H9 (cell line): ENCODE measurements at regions not wholly inside any gene's neighbourhood (a gene's known extent, or its start where the extent isn't known, plus 50 kb on each side); places are given as distances from the start of the nearest gene placed in this dataset.

Experiments
- DNase-seq: peaks from one replicate; pipeline ENCODE4 v3.0.0-alpha.2; 2017
- H2AFZ ChIP-seq: one replicate; pipeline ENCODE4 v1.6.1; 2013; ENCODE audit warnings: mild to moderate bottlenecking, low read length, control low read depth, moderate library complexity
- H2AK5ac ChIP-seq: 2 replicates; pipeline ENCODE4 v1.6.1; 2013; ENCODE audit warnings: low read length, control low read depth, mixed read lengths; ENCODE audit not compliant: insufficient read length
- H2BK120ac ChIP-seq: one replicate; pipeline ENCODE4 v1.6.1; 2013; ENCODE audit warnings: low read depth, mild to moderate bottlenecking, low read length, control low read depth, inconsistent platforms; ENCODE audit not compliant: poor library complexity, severe bottlenecking
- H2BK12ac ChIP-seq: 2 replicates; pipeline ENCODE4 v1.6.1; 2013; ENCODE audit warnings: low read length, control low read depth, mixed read lengths, low read depth; ENCODE audit not compliant: insufficient read length
- H2BK15ac ChIP-seq: 2 replicates; pipeline ENCODE4 v1.6.1; 2013; ENCODE audit warnings: low read depth, low read length, control low read depth
- H2BK20ac ChIP-seq: one replicate; pipeline ENCODE4 v1.6.1; 2013; ENCODE audit warnings: low read depth, mild to moderate bottlenecking, low read length, control low read depth, inconsistent platforms; ENCODE audit not compliant: poor library complexity, severe bottlenecking
- H2BK5ac ChIP-seq: 2 replicates; pipeline ENCODE4 v1.6.1; 2013; ENCODE audit warnings: low read length, control low read depth, mixed read lengths; ENCODE audit not compliant: insufficient read length
- H3K14ac ChIP-seq: 2 replicates; pipeline ENCODE4 v1.6.1; 2013; ENCODE audit warnings: low read length, control low read depth; ENCODE audit not compliant: insufficient read depth
- H3K18ac ChIP-seq: 2 replicates; pipeline ENCODE4 v1.6.1; 2013; ENCODE audit warnings: low read depth, mild to moderate bottlenecking, mixed read lengths, low read length, control low read depth; ENCODE audit not compliant: insufficient read length
- H3K23ac ChIP-seq: 2 replicates; pipeline ENCODE4 v1.6.1; 2013; ENCODE audit warnings: low read length, control low read depth, mixed read lengths, low read depth; ENCODE audit not compliant: insufficient read length
- H3K23me2 ChIP-seq: 2 replicates; pipeline ENCODE4 v1.6.1; 2013; ENCODE audit warnings: low read depth, mild to moderate bottlenecking, mixed read lengths, low read length, control low read depth; ENCODE audit not compliant: insufficient read length, poor library complexity, severe bottlenecking
- H3K27ac ChIP-seq: 2 replicates; pipeline ENCODE4 v1.5.1; 2013; ENCODE audit warnings: low read length, control low read depth, mixed read lengths, low read depth; ENCODE audit not compliant: insufficient read length
- H3K27me3 ChIP-seq: 2 replicates; pipeline ENCODE4 v1.6.1; 2013; ENCODE audit warnings: low read length, control low read depth, inconsistent platforms; ENCODE audit not compliant: insufficient read depth
- H3K4ac ChIP-seq: 2 replicates; pipeline ENCODE4 v1.6.1; 2013; ENCODE audit warnings: low read depth, mild to moderate bottlenecking, control low read depth, inconsistent platforms, low read length, moderate library complexity
- H3K4me1 ChIP-seq: 2 replicates; pipeline ENCODE4 v1.6.1; 2013; ENCODE audit warnings: low read length, control low read depth, inconsistent platforms; ENCODE audit not compliant: insufficient read depth
- H3K4me2 ChIP-seq: 2 replicates; pipeline ENCODE4 v1.6.1; 2013; ENCODE audit warnings: low read length, control low read depth, mixed read lengths; ENCODE audit not compliant: insufficient read length, insufficient read depth
- H3K56ac ChIP-seq: 2 replicates; pipeline ENCODE4 v1.6.1; 2013; ENCODE audit warnings: low read depth, mild to moderate bottlenecking, mixed read lengths, low read length, control low read depth; ENCODE audit not compliant: insufficient read length
- H3K79me1 ChIP-seq: 2 replicates; pipeline ENCODE4 v1.6.1; 2013; ENCODE audit warnings: low read depth, mild to moderate bottlenecking, moderate library complexity, low read length, control low read depth, inconsistent platforms; ENCODE audit not compliant: insufficient read depth, poor library complexity, severe bottlenecking
- H3K79me2 ChIP-seq: 2 replicates; pipeline ENCODE4 v1.6.1; 2013; ENCODE audit warnings: low read length, control low read depth, inconsistent platforms; ENCODE audit not compliant: insufficient read depth
- H3K9ac ChIP-seq: 2 replicates; pipeline ENCODE4 v1.6.1; 2013; ENCODE audit warnings: low read length, control low read depth, mixed read lengths; ENCODE audit not compliant: insufficient read length; ENCODE audit errors: extremely low read depth
- H3K9me3 ChIP-seq: one replicate; pipeline ENCODE4 v1.6.1; 2013; ENCODE audit warnings: low read depth, low read length, inconsistent platforms; ENCODE audit not compliant: control insufficient read depth
- H3T11ph ChIP-seq: one replicate; pipeline ENCODE4 v1.6.1; 2013; ENCODE audit warnings: mild to moderate bottlenecking, low read length, control low read depth, inconsistent platforms
- H4K20me1 ChIP-seq: one replicate; pipeline ENCODE4 v1.6.1; 2013; ENCODE audit not compliant: control insufficient read depth, insufficient read length, insufficient read depth
- H4K5ac ChIP-seq: 2 replicates; pipeline ENCODE4 v1.6.1; 2013; ENCODE audit warnings: low read depth, mild to moderate bottlenecking, mixed read lengths, low read length, control low read depth; ENCODE audit not compliant: insufficient read length
- H4K8ac ChIP-seq: replicated peaks from 2 replicates; pipeline ENCODE4 v1.6.1; 2013; ENCODE audit warnings: low read length, control low read depth, mixed read lengths, low read depth; ENCODE audit not compliant: insufficient read length
- H4K91ac ChIP-seq: 2 replicates; pipeline ENCODE4 v1.6.1; 2013; ENCODE audit warnings: low read depth, mild to moderate bottlenecking, moderate library complexity, mixed read lengths, low read length, control low read depth; ENCODE audit not compliant: insufficient read length
- H3K27ac Mint-ChIP-seq, 3 experiments: 2 replicates in 2 of 3; 3 replicates in 1 of 3; pipeline ENCODE4 v1.8.0; 2020 to 2021; ENCODE audit warnings: mixed read lengths in 3 of 3, mild to moderate bottlenecking in 1 of 3, moderate library complexity in 1 of 3
- H3K27me3 Mint-ChIP-seq: 2 replicates; pipeline ENCODE4 v1.8.0; 2021; ENCODE audit warnings: low read depth, mild to moderate bottlenecking, moderate library complexity, mixed read lengths
- H3K36me3 Mint-ChIP-seq, 3 experiments: 2 replicates in 2 of 3; 3 replicates in 1 of 3; pipeline ENCODE4 v1.8.0; 2020 to 2021; ENCODE audit warnings: low read depth in 3 of 3, mixed read lengths in 3 of 3; ENCODE audit not compliant: insufficient read depth in 1 of 3
- H3K4me1 Mint-ChIP-seq, 2 experiments: 2 replicates each; pipeline ENCODE4 v1.8.0; 2020; ENCODE audit warnings: mixed read lengths in 2 of 2
- H3K4me3 Mint-ChIP-seq, 2 experiments: 2 replicates in 1 of 2; 3 replicates in 1 of 2; pipeline ENCODE4 v1.8.0; 2020 to 2021; ENCODE audit warnings: mild to moderate bottlenecking in 2 of 2, mixed read lengths in 2 of 2, moderate library complexity in 1 of 2
- H3K9me3 Mint-ChIP-seq, 2 experiments: 2 replicates in 1 of 2; 3 replicates in 1 of 2; pipeline ENCODE4 v1.8.0; 2020; ENCODE audit warnings: mild to moderate bottlenecking in 2 of 2, mixed read lengths in 2 of 2, moderate library complexity in 1 of 2
- WGBS: extraction: QIAGEN DNeasy Blood & Tissue Kit; methylation state at CpG from one replicate; pipeline ENCODE4 v1.1.7; 2013; ENCODE audit warnings: missing lambda C conversion rate, low lambda C conversion rate, mixed read lengths; ENCODE audit not compliant: insufficient read length; ENCODE audit errors: extremely low coverage; 5-methylcytosine and 5-hydroxymethylcytosine counted together
- TF ChIP-seq, protein P1 (sequence below): fragments of 200-600 bp; sonication (generic); conservative IDR thresholded peaks from 3 replicates; pipeline ENCODE4 v1.8.0; 2021; ENCODE audit warnings: antibody characterized with exemption, mild to moderate bottlenecking

DNA sequence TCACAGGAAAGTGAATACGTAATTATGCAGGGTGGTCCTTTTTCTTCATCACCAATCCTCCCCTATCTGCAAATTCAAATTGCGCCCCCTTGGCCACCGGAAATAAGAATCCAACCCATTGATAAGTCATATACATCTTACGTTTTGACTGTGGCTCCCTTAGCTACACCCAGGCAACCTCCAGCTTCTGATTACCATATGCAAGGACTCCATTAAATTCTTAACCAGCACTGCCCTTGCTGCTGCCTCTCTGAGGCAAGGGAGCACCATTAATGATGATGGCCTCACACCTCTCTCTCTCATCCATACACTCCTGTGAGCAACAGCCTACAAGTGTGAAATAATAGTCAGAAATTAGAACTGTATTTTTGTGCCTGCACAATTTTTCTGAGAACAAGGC lies 106.0 kb upstream of the NOCT start:
- H4K5ac ChIP-seq = no peak overlapping the region
- H3K4me1 ChIP-seq = peaks cover 6% of the 10 kb centered on the region
- no peak overlapping the region for H3T11ph ChIP-seq
- no peak for DNase-seq
- H3K56ac ChIP-seq = no peak overlapping the region
- no peaks in the 10 kb centered on the region; the same call in 1 of the 2 replicates for H3K27me3 Mint-ChIP-seq
- no peaks in the 10 kb centered on the region for H3K9me3 ChIP-seq
- H3K4ac ChIP-seq = no peak overlapping the region
- H3K4me1 Mint-ChIP-seq = peaks cover 20% of the 10 kb centered on the region in 2 experiments
- no peaks in the 10 kb centered on the region for H4K20me1 ChIP-seq
- no peak overlapping the region for H3K18ac ChIP-seq
- TF ChIP-seq, protein P1, sequence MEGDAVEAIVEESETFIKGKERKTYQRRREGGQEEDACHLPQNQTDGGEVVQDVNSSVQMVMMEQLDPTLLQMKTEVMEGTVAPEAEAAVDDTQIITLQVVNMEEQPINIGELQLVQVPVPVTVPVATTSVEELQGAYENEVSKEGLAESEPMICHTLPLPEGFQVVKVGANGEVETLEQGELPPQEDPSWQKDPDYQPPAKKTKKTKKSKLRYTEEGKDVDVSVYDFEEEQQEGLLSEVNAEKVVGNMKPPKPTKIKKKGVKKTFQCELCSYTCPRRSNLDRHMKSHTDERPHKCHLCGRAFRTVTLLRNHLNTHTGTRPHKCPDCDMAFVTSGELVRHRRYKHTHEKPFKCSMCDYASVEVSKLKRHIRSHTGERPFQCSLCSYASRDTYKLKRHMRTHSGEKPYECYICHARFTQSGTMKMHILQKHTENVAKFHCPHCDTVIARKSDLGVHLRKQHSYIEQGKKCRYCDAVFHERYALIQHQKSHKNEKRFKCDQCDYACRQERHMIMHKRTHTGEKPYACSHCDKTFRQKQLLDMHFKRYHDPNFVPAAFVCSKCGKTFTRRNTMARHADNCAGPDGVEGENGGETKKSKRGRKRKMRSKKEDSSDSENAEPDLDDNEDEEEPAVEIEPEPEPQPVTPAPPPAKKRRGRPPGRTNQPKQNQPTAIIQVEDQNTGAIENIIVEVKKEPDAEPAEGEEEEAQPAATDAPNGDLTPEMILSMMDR = no peak
- H3K23ac ChIP-seq = no peak overlapping the region
- H2BK15ac ChIP-seq = no peak overlapping the region
- no peak overlapping the region for H4K91ac ChIP-seq
- H3K27ac Mint-ChIP-seq = no peak overlapping the region; a peak in 1 of 7 replicates
- WGBS = no CpG with 5 or more reads among the region's 4 CpGs
- H3K9ac ChIP-seq = no peak overlapping the region
- no peak overlapping the region for H3K14ac ChIP-seq
- H2BK120ac ChIP-seq = no peak overlapping the region
- no peak overlapping the region for H4K8ac ChIP-seq
- H3K23me2 ChIP-seq = no peaks in the 10 kb centered on the region
- no peaks in the 10 kb centered on the region for H3K27me3 ChIP-seq
- H2AFZ ChIP-seq = no peak overlapping the region
- H2AK5ac ChIP-seq = no peak overlapping the region
- H3K4me2 ChIP-seq = no peak overlapping the region
- no peaks in the 10 kb centered on the region for H3K79me2 ChIP-seq
- no peak overlapping the region for H3K4me3 Mint-ChIP-seq
- no peak overlapping the region for H2BK5ac ChIP-seq
- no peak overlapping the region for H3K27ac ChIP-seq
- no peaks in the 10 kb centered on the region for H3K79me1 ChIP-seq
- H2BK20ac ChIP-seq = no peak overlapping the region
- H3K36me3 Mint-ChIP-seq = peaks cover 3 to 8% (median 3%) of the 10 kb centered on the region in 3 experiments; a peak in 4 of 7 replicates
- H2BK12ac ChIP-seq = no peak overlapping the region
- H3K9me3 Mint-ChIP-seq = peaks cover 3 to 9% of the 10 kb centered on the region in 2 experiments; a peak in 4 of 5 replicates
